DOHH2 (cell line): ENCODE measurements at regions not wholly inside any gene's neighbourhood (a gene's known extent, or its start where the extent isn't known, plus 50 kb on each side); places are given as distances from the start of the nearest gene placed in this dataset.
"Not testable (repeated sequence)": the region's sequence is repeated elsewhere in the genome, so short reads cannot be mapped to it uniquely, and the experiment has no call there.

ENCODE experiments used
- H3F3A ChIP-seq: fragments of 200-600 bp; sonication (generic), shearing (Covaris generic); 2 replicates; pipeline ENCODE4 v1.6.0; 2016; ENCODE audit warnings: antibody characterized with exemption, mild to moderate bottlenecking; ENCODE audit not compliant: control insufficient read depth, insufficient read depth
- H3K27ac ChIP-seq: fragments of 200-600 bp; sonication (generic); 2 replicates; pipeline ENCODE4 v1.5.1; 2014; ENCODE audit warnings: low read depth, mild to moderate bottlenecking, low read length, moderate library complexity
- H3K27me3 ChIP-seq: fragments of 200-600 bp; sonication (generic); 2 replicates; pipeline ENCODE4 v1.6.1; 2014; ENCODE audit warnings: mild to moderate bottlenecking, low read length, mixed read lengths; ENCODE audit not compliant: control insufficient read depth
- H3K36me3 ChIP-seq: fragments of 200-600 bp; sonication (generic); 2 replicates; pipeline ENCODE4 v1.6.1; 2014; ENCODE audit warnings: mild to moderate bottlenecking, low read length, moderate library complexity, mixed read lengths; ENCODE audit not compliant: control insufficient read depth
- H3K4me1 ChIP-seq: fragments of 200-600 bp; sonication (generic); 2 replicates; pipeline ENCODE4 v1.6.1; 2014; ENCODE audit warnings: mild to moderate bottlenecking, low read length, mixed read lengths; ENCODE audit not compliant: control insufficient read depth
- H3K4me2 ChIP-seq: fragments of 200-600 bp; sonication (generic); 2 replicates; pipeline ENCODE4 v1.6.0; 2014; ENCODE audit warnings: mild to moderate bottlenecking, low read length, moderate library complexity
- H3K4me3 ChIP-seq: fragments of 200-600 bp; sonication (generic); 2 replicates; pipeline ENCODE4 v1.5.1; 2014; ENCODE audit warnings: mild to moderate bottlenecking, low read length, mixed read lengths
- H3K79me2 ChIP-seq: fragments of 200-600 bp; sonication (generic); 2 replicates; pipeline ENCODE4 v1.6.1; 2014; ENCODE audit warnings: mild to moderate bottlenecking, low read length, mixed read lengths; ENCODE audit not compliant: control insufficient read depth
- H3K9me2 ChIP-seq: fragments of 200-600 bp; sonication (generic); replicated peaks from 2 replicates; pipeline ENCODE4 v1.6.1; 2014; ENCODE audit warnings: mild to moderate bottlenecking, low read length, mixed read lengths; ENCODE audit not compliant: control insufficient read depth
- H3K9me3 ChIP-seq: fragments of 200-600 bp; sonication (generic); 2 replicates; pipeline ENCODE4 v1.6.1; 2014; ENCODE audit warnings: antibody characterized with exemption, low read length, mixed read lengths; ENCODE audit not compliant: control insufficient read depth, insufficient read depth
- H4K20me1 ChIP-seq: fragments of 200-600 bp; sonication (generic); 2 replicates; pipeline ENCODE4 v1.6.0; 2014; ENCODE audit warnings: low read depth, mild to moderate bottlenecking, antibody characterized with exemption, low read length, moderate library complexity; ENCODE audit not compliant: control insufficient read depth, insufficient read depth
- CTCF ChIP-seq: fragments of 200-600 bp; sonication (generic); IDR thresholded peaks from one replicate; pipeline ENCODE4 v1.5.1; 2014; ENCODE audit warnings: antibody characterized with exemption, mild to moderate bottlenecking, low read depth, low read length; ENCODE audit not compliant: poor library complexity, severe bottlenecking
- EZH2phosphoT487 ChIP-seq: fragments of 200-600 bp; sonication (generic); IDR thresholded peaks from 2 replicates; pipeline ENCODE4 v1.6.1; 2017; ENCODE audit warnings: borderline replicate concordance, mild to moderate bottlenecking, antibody characterized with exemption, low read length, moderate library complexity, mixed read lengths

- Histone ChIP-seq H3K36me3 (no peaks in the 10 kb centered on the region), H4K20me1 (no peaks in the 10 kb centered on the region), H3K79me2 (no peaks in the 10 kb centered on the region), H3K4me2 (no peak overlapping the region), H3K4me1 (no peaks in the 10 kb centered on the region), H3K9me2 (no peaks in the 10 kb centered on the region), H3K9me3 (no peaks in the 10 kb centered on the region), H3K27ac (no peak overlapping the region), H3K27me3 (peaks cover 9% of the 10 kb centered on the region; the same call in 1 of the 2 replicates), H3F3A (no peaks in the 10 kb centered on the region), H3K4me3 (no peak overlapping the region)
- TF ChIP-seq CTCF (no peak), EZH2phosphoT487 (no peak)
Measured at GRCh38 chr10:21289271-21289670, 236.2 kb downstream of the SKIDA1 start.

GRCh38 chr10:21285742-21286331 lies 239.6 kb downstream of the SKIDA1 start:
- H3K9me3 ChIP-seq = no peaks in the 10 kb centered on the region
- no peak overlapping the region for H3K4me3 ChIP-seq
- no peaks in the 10 kb centered on the region for H4K20me1 ChIP-seq
- H3K4me2 ChIP-seq = no peak overlapping the region
- H3K27me3 ChIP-seq = no peaks in the 10 kb centered on the region
- no peak for TF ChIP-seq CTCF
- TF ChIP-seq EZH2phosphoT487 = no peak
- H3K79me2 ChIP-seq = no peaks in the 10 kb centered on the region
- H3F3A ChIP-seq = no peaks in the 10 kb centered on the region
- H3K4me1 ChIP-seq = no peaks in the 10 kb centered on the region
- no peak overlapping the region for H3K27ac ChIP-seq
- no peaks in the 10 kb centered on the region for H3K9me2 ChIP-seq
- H3K36me3 ChIP-seq = no peaks in the 10 kb centered on the region

GRCh38 chr10:21285207-21285606 lies 240.3 kb downstream of the SKIDA1 start:
- Histone ChIP-seq H3K27me3 (no peaks in the 10 kb centered on the region), H3K4me1 (no peaks in the 10 kb centered on the region), H3K79me2 (no peaks in the 10 kb centered on the region), H3K9me3 (no peaks in the 10 kb centered on the region), H3K4me3 (no peak overlapping the region), H3K9me2 (no peaks in the 10 kb centered on the region), H3K4me2 (no peak overlapping the region), H3K27ac (no peak overlapping the region), H3F3A (no peaks in the 10 kb centered on the region), H3K36me3 (no peaks in the 10 kb centered on the region), H4K20me1 (no peaks in the 10 kb centered on the region)
- TF ChIP-seq CTCF (no peak), EZH2phosphoT487 (no peak)

- no peak overlapping the region for H3K27ac ChIP-seq
Measured at GRCh38 chr10:21284301-21284700, 241.2 kb downstream of the SKIDA1 start.

GRCh38 chr10:21283053-21283452 lies 242.4 kb downstream of the SKIDA1 start:
- H3F3A ChIP-seq, H3K4me3 ChIP-seq, H3K9me2 ChIP-seq, H3K79me2 ChIP-seq, H4K20me1 ChIP-seq, H3K27me3 ChIP-seq, H3K4me1 ChIP-seq, H3K9me3 ChIP-seq, H3K4me2 ChIP-seq, H3K36me3 ChIP-seq, H3K27ac ChIP-seq: not testable (repeated sequence)

More at GRCh38 chr10:21284301-21284700, 241.2 kb downstream of the SKIDA1 start:
- Histone ChIP-seq H3K4me2 (no peak overlapping the region), H3K9me2 (no peaks in the 10 kb centered on the region), H3K36me3 (no peaks in the 10 kb centered on the region), H3K4me3 (no peak overlapping the region), H3K79me2 (no peaks in the 10 kb centered on the region), H3K27me3 (no peaks in the 10 kb centered on the region), H3K9me3 (no peaks in the 10 kb centered on the region), H3F3A (no peaks in the 10 kb centered on the region), H4K20me1 (no peaks in the 10 kb centered on the region), H3K4me1 (no peaks in the 10 kb centered on the region)
- TF ChIP-seq EZH2phosphoT487 (no peak), CTCF (no peak)
